Activated CD4-positive, alpha-beta T cell treated with anti-CD3 and anti-CD28 coated beads, Interleukin-2, amount 10 ng/mL, durations not matched to agents 7 days and 5 days (primary cell): ENCODE measurements at regions not wholly inside any gene's neighbourhood (a gene's known extent, or its start where the extent isn't known, plus 50 kb on each side); places are given as distances from the start of the nearest gene placed in this dataset.

Experiments
- CTCF ChIA-PET: fragments of 350-600 bp; sonication (Branson Sonifier 250); formaldehyde crosslinking; loops from one replicate; lab custom pipeline; 2021; ENCODE audit warnings: antibody characterized with exemption; lab: Charles Lee
- POLR2A ChIA-PET: fragments of 350-600 bp; sonication (Branson Sonifier 250); formaldehyde crosslinking; loops from one replicate; lab custom pipeline; 2021; ENCODE audit warnings: antibody characterized with exemption; lab: Charles Lee
- DNase-seq: peaks from one replicate; pipeline ENCODE4 v3.0.0-alpha.2; 2020
- H3K27ac Mint-ChIP-seq: one replicate; pipeline ENCODE4 v1.8.0; 2021; ENCODE audit warnings: mild to moderate bottlenecking, moderate library complexity, mixed read lengths
- H3K27me3 Mint-ChIP-seq: one replicate; pipeline ENCODE4 v1.8.0; 2021; ENCODE audit warnings: mixed read lengths
- H3K36me3 Mint-ChIP-seq: one replicate; pipeline ENCODE4 v1.8.0; 2021; ENCODE audit warnings: low read depth, mixed read lengths
- H3K4me1 Mint-ChIP-seq: one replicate; pipeline ENCODE4 v1.8.0; 2021; ENCODE audit warnings: mixed read lengths
- H3K4me3 Mint-ChIP-seq: one replicate; pipeline ENCODE4 v1.8.0; 2021; ENCODE audit warnings: mild to moderate bottlenecking, moderate library complexity, mixed read lengths
- H3K9me3 Mint-ChIP-seq: one replicate; pipeline ENCODE4 v1.8.0; 2021; ENCODE audit warnings: mixed read lengths

DNA sequence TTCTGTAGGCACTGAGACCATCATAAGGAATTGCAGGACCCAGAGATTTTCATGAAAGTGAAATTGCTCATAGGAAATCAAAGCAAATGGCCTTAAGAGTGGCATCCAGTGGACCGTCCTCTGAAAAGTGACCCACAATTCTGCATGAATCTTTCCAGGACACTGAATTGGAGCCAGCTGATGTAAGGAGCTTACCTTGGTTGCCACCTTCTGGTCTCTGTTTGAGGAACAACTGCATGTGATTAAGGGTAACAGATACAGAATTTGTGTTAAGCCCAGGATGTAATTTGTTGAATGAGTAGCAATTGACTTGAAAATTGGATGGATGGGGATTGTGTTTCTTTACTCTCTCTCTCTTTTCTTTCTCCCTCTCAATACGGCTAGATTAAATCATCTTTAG, 49.9 kb upstream of the GAS1 start:
- ChIA-PET CTCF (no interaction called here), POLR2A (no interaction called here)
- Mint-ChIP-seq H3K27me3 (peaks cover 9% of the 10 kb centered on the region), H3K9me3 (no peaks in the 10 kb centered on the region), H3K27ac (no peak overlapping the region), H3K4me3 (no peak overlapping the region), H3K36me3 (no peaks in the 10 kb centered on the region), H3K4me1 (no peaks in the 10 kb centered on the region)
- no peak for DNase-seq

DNA sequence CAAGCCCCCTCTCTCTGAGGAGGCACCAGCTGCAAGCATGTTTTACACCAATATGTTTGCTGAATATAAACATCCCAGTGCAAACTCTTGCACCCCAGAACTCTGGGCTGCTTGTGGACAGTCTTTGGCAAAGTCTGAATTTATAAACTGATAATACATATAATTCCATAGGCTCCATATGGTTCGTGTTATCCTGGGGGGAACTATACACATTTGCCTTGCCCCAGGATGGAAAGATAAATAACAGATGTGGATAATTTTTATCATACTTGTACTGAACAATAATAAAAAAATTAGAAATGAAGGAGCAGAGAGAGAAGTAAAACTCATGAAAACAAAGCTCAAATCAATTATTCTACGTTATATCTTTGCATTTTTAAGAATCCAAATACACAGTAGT, 50.6 kb upstream of the GAS1 start:
- CTCF ChIA-PET: no interaction called here

DNA sequence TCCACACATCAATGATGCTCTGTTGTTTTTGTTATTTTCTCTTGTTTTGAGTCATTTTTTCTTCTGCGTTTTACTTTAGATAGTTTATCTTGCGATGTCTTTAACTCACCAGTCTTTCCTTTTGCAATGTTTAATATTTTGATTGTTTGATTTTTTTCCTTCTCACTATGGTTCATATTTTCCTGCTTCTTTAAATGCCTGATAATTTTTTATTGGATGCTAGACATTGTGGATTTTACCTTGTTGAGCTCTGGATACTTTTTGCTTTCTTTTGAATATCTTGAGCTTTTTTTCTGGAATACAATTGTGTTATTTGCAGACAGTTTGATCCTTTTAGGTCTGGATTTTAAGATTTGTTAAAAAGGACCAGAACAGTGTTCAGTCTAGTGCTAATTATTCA, 55.2 kb upstream of the GAS1 start:
- H3K4me3 Mint-ChIP-seq: no peak overlapping the region
- CTCF ChIA-PET: no interaction called here
- no peak for DNase-seq
- no peaks in the 10 kb centered on the region for H3K36me3 Mint-ChIP-seq
- no peaks in the 10 kb centered on the region for H3K4me1 Mint-ChIP-seq
- H3K27ac Mint-ChIP-seq: no peak overlapping the region
- POLR2A ChIA-PET: no interaction called here
- H3K9me3 Mint-ChIP-seq: no peaks in the 10 kb centered on the region
- H3K27me3 Mint-ChIP-seq: peaks cover under 1% of the 10 kb centered on the region

More for the DNA sequence above, 50.6 kb upstream of the GAS1 start:
- Mint-ChIP-seq H3K27ac (no peak overlapping the region), H3K4me3 (no peak overlapping the region), H3K27me3 (peaks cover 9% of the 10 kb centered on the region), H3K9me3 (no peaks in the 10 kb centered on the region), H3K36me3 (no peaks in the 10 kb centered on the region), H3K4me1 (no peaks in the 10 kb centered on the region)
- POLR2A ChIA-PET: no interaction called here
- DNase-seq: no peak

DNA sequence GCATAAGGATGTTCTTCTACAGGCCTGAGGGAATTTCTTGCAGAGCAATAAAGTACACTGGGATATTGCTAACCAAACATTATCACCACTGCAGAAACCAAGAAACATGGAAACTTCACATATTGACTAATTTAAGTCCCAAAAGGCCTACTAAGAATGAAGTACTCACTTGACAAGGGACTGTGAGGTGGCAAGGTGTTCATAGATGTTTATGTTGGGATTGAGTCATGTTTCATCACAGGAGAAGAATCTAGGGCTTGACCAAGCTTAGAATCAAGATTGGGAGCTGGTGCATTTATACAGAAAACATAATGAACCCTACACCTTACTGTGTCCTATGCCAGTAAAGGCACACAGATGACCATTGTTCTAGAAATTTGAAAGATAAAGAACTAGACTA, 56.7 kb upstream of the GAS1 start:
- Mint-ChIP-seq H3K27me3 (no peaks in the 10 kb centered on the region), H3K27ac (no peak overlapping the region), H3K4me1 (no peaks in the 10 kb centered on the region), H3K4me3 (no peak overlapping the region), H3K9me3 (no peaks in the 10 kb centered on the region), H3K36me3 (no peaks in the 10 kb centered on the region)
- DNase-seq: no peak
- ChIA-PET POLR2A (no interaction called here), CTCF (no interaction called here)

DNA sequence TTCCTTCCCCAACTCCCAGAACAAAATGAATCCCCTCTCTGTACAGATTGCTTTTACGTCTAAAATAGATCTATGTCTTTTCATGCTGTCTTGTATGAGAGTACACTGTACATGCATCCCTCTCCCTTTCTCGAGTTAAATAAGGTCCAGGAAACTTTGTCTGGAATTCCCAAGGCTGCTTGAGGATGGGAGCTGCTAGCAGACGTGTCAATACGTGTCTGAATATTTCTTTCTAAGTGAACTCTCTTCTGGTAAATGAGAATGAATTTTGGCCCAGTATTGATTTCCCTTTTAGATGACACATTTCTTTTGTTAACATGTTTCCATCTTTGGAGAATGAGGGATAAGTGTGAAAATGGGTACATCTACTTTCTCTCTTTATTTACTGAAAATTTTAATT, 59.6 kb upstream of the GAS1 start:
- ChIA-PET POLR2A (no interaction called here), CTCF (no interaction called here)
- Mint-ChIP-seq H3K36me3 (no peaks in the 10 kb centered on the region), H3K4me1 (no peaks in the 10 kb centered on the region), H3K27ac (no peak overlapping the region), H3K4me3 (no peak overlapping the region), H3K27me3 (no peaks in the 10 kb centered on the region), H3K9me3 (no peaks in the 10 kb centered on the region)
- no peak for DNase-seq

DNA sequence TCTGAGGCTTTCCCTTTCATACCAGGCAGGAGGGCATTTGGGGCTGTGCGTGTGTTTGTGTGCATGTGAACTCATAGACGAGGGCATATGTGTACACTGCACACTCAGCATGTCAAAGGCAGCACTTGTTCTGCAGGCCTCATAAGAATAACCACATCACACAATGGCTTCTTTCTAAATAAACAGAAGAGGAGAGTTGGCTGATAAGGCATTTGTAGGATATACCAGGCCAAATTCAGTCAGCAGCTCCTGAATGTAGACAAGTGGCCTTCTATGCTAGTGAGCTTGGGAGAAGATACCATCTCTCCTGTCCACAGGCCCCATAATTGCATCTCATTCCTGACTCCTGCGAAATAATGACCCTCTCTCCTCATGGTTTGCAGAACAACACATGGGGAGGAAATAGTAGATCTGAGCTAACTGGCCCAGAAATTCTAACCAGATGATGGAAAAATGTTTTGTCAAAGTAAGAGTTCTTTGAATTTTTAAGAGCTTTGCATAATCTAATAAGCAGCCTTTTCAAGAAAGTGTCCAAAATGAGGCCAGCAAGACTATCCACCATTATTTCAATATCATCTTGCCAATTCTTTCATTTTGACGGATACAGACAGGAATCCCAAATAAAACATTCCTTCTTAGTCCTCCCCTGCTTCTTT, 60.5 kb upstream of the GAS1 start:
- Mint-ChIP-seq H3K4me1 (no peaks in the 10 kb centered on the region), H3K9me3 (no peaks in the 10 kb centered on the region), H3K4me3 (no peak overlapping the region), H3K27ac (no peak overlapping the region), H3K27me3 (no peaks in the 10 kb centered on the region), H3K36me3 (no peaks in the 10 kb centered on the region)
- ChIA-PET POLR2A (no interaction called here), CTCF (no interaction called here)
- DNase-seq: no peak

DNA sequence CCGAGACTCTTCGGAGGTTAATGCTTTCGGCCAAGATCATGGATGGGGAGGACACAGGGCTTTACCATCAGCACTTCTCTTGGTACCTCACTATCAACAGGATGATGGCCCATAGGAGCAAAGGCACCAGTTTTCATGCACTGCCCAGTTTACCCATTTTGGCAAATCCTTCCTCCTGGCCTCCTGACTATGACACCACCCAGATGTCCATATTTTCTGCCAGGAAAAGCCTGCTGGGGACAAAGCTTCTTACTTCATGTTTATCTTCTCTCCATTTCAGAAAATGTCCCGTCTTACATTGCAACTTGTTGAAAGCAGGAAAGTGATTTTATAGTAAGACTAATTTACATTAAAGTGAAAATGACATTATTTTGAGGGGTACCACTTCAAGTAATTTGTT, 61.4 kb upstream of the GAS1 start:
- no peak for DNase-seq
- no peak overlapping the region for H3K4me3 Mint-ChIP-seq
- no peaks in the 10 kb centered on the region for H3K9me3 Mint-ChIP-seq
- H3K27me3 Mint-ChIP-seq: no peaks in the 10 kb centered on the region
- no peaks in the 10 kb centered on the region for H3K4me1 Mint-ChIP-seq
- ChIA-PET POLR2A (no interaction called here), CTCF (no interaction called here)
- H3K36me3 Mint-ChIP-seq: no peaks in the 10 kb centered on the region
- no peak overlapping the region for H3K27ac Mint-ChIP-seq

DNA sequence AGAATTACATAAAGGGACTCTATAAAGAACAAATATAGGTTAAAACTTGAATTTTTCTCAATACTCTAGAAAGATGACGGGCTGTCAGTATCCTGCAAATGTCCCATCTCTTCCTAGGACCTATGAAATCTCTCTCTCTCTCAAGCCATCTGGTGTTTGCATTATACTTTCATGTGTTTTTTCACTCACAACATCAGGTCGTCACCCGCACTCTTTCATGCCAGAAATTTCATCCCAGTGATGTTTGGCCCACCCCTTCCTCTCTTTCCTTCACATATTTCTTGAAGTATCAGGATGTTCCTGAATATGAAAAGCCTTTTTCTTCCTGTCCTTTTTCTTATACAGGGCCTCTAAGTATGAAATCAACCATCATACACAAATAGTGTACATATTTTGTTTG, 63.3 kb upstream of the GAS1 start:
- no peak for DNase-seq
- no peak overlapping the region for H3K4me3 Mint-ChIP-seq
- no peaks in the 10 kb centered on the region for H3K4me1 Mint-ChIP-seq
- H3K27ac Mint-ChIP-seq: no peak overlapping the region
- POLR2A ChIA-PET: no interaction called here
- H3K27me3 Mint-ChIP-seq: peaks cover 3% of the 10 kb centered on the region
- CTCF ChIA-PET: no interaction called here
- H3K36me3 Mint-ChIP-seq: no peaks in the 10 kb centered on the region
- H3K9me3 Mint-ChIP-seq: no peaks in the 10 kb centered on the region

DNA sequence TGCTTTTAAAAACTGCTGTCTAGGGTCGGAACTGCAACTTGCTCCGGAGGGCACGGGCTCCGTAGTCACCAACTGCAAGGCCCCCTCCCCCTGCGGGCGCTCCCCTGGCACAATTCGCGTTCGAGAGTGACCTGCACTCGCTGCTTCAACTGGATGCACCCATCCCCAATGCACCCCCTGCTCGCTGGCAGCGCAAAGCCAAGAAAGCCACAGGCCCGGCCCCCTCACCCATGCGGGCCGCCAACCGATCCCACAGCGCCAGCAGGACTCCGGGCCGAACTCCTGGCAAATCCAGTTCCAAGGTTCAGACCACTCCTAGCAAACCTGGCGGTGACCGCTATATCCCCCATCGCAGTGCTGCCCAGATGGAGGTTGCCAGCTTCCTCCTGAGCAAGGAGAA, 64.2 kb upstream of the GAS1 start:
- peaks cover 3% of the 10 kb centered on the region for H3K27me3 Mint-ChIP-seq

DNA sequence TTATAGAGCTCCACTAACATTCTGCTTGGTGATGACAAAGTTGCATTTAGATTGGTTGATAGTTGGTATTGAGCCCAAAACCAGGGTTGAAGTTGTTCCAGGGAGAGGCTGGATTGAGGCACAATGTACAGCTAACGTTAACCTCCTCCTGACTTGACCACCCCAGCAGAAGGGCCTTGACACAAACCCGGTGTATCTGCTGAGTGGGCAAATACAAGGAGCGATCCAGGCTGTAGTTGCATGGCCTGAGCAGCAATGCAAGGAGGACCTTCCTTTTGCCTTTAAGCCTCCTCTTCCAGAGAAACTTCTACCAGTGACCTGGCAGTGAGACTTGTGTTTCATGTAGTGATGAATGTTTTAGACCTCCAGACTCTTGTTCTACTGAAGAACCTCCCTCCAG, 66.2 kb upstream of the GAS1 start:
- Mint-ChIP-seq H3K27me3 (peaks cover 3% of the 10 kb centered on the region), H3K36me3 (no peaks in the 10 kb centered on the region), H3K4me1 (no peaks in the 10 kb centered on the region), H3K4me3 (no peak overlapping the region), H3K27ac (no peak overlapping the region), H3K9me3 (peaks cover 8% of the 10 kb centered on the region)
- POLR2A ChIA-PET: no interaction called here
- CTCF ChIA-PET: no interaction called here
- no peak for DNase-seq

More for the DNA sequence above, 64.2 kb upstream of the GAS1 start:
- peaks cover 3% of the 10 kb centered on the region for H3K9me3 Mint-ChIP-seq
- ChIA-PET POLR2A (no interaction called here), CTCF (no interaction called here)
- no peak for DNase-seq
- H3K27ac Mint-ChIP-seq: no peak overlapping the region
- H3K4me3 Mint-ChIP-seq: no peak overlapping the region
- no peaks in the 10 kb centered on the region for H3K4me1 Mint-ChIP-seq
- H3K36me3 Mint-ChIP-seq: no peaks in the 10 kb centered on the region

DNA sequence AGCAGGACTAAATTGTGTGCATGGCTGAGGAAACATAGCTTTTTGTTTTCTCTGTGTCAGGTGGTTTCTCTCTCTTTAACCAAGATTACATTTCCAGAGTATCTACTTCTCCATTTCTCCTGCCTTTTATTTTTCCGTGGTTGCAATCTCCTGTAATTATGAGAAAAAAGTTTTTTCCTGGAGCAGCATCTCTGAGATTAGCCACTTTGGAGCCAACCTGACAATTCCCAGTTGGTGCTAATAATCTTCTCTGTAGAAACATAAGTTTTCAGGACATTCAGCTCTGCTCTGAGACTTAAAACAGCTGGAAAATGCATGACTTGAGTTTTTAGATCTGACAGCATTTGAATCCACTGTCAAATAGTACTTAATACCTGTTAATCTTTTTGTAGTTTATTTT, 67.1 kb upstream of the GAS1 start:
- Mint-ChIP-seq H3K27ac (no peak overlapping the region), H3K36me3 (no peaks in the 10 kb centered on the region), H3K27me3 (peaks cover 3% of the 10 kb centered on the region), H3K4me1 (no peaks in the 10 kb centered on the region), H3K4me3 (no peak overlapping the region), H3K9me3 (peaks cover 8% of the 10 kb centered on the region)
- ChIA-PET POLR2A (no interaction called here), CTCF (no interaction called here)
- DNase-seq: no peak

DNA sequence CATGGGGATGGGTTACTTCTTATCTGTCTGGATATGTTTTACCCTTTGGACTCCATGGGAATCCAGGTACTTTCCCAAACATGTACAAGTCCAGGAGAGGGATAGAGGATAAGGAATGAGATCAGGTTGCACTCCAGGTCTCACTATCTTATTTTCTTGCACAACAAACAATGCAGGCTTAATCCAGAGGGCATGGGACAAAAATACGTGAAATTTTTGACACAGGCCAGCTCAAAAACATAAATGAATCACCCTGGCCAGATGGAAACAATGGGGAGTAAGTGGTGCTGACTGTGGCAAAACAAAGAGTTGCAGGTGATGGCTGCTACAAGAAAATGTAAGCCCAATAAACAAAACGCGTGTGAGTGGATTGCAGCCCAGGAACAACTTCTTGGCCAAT, 69.4 kb upstream of the GAS1 start:
- H3K36me3 Mint-ChIP-seq: no peaks in the 10 kb centered on the region
- no peaks in the 10 kb centered on the region for H3K4me1 Mint-ChIP-seq
- H3K27ac Mint-ChIP-seq: no peak overlapping the region
- H3K9me3 Mint-ChIP-seq: peaks cover 8% of the 10 kb centered on the region
- ChIA-PET CTCF (no interaction called here), POLR2A (no interaction called here)
- no peak for DNase-seq
- no peak overlapping the region for H3K4me3 Mint-ChIP-seq
- H3K27me3 Mint-ChIP-seq: peaks cover 5% of the 10 kb centered on the region

DNA sequence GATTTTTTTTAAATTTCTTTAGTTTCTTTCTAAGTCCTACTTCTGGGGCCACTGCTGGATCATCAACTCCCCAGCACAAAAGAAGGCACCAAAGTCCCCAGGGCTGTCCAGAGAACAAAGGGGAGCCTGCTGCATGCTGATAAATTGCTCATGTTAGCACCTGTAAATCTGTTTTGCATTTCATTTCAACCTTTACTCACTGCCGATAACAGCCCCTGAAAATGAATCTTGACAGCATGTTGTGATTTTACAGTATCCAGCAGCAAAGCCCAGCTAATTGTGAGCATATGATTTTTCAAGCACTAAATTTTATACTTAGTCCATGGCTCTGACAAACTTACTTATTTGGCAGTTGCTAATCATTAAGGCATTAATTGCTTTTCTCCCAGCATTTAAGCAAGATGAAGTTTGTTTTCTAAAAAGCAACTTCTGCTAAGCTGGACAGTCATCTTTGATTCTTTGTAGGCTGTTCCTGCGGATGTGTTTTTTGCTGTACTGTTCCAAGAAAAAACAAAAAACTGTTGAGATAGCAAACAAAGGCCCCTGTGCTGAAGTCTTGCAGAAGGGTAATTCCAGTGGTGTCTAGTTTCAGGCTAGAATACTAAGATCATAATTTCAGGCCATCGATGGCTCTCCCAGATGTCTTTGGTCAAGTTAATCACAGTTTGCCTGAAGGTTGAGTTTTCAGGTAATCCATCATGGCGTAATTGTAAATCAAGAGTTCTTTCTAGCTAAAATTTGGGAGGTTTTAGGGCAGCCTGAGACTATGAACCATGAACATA, 73.1 kb upstream of the GAS1 start:
- H3K27me3 Mint-ChIP-seq: peaks cover 5% of the 10 kb centered on the region
- DNase-seq: no peak
- H3K36me3 Mint-ChIP-seq: no peaks in the 10 kb centered on the region
- no peaks in the 10 kb centered on the region for H3K4me1 Mint-ChIP-seq
- H3K9me3 Mint-ChIP-seq: peaks cover 8% of the 10 kb centered on the region
- H3K4me3 Mint-ChIP-seq: no peak overlapping the region
- ChIA-PET CTCF (no interaction called here), POLR2A (no interaction called here)
- no peak overlapping the region for H3K27ac Mint-ChIP-seq

DNA sequence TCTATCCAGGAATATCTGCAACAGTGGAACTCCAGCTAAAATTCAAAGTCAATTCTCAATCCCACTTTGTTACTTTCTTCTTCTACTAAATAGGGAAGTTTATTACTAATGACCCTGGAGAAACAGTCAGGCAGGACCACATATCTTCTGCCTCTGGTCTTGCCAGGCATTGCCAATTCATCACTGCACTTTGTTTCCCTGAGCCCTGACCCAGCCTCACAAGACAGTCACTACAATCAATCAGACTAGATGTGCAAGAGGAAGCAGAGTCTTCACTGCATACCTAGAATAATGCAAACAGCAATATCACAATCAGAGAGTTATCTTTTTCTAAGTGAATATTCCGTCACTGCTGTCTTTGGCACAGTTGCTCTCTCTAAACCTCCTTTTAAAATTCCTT, 74.9 kb upstream of the GAS1 start:
- Mint-ChIP-seq H3K9me3 (peaks cover 4% of the 10 kb centered on the region), H3K27ac (no peak overlapping the region), H3K4me3 (no peak overlapping the region), H3K4me1 (no peaks in the 10 kb centered on the region), H3K36me3 (no peaks in the 10 kb centered on the region), H3K27me3 (peaks cover 8% of the 10 kb centered on the region)
- POLR2A ChIA-PET: no interaction called here
- CTCF ChIA-PET: no interaction called here
- DNase-seq: no peak
